Fibroblast of lung (primary cell): ENCODE measurements at regions not wholly inside any gene's neighbourhood (a gene's known extent, or its start where the extent isn't known, plus 50 kb on each side); places are given as distances from the start of the nearest gene placed in this dataset.

Experiments used
- DNase-seq, 2 donors: peaks; one replicate each; pipeline versions ENCODE4 v3.0.0 to v3.0.0-alpha.2; 2010; ENCODE audit warnings: low read depth in 2 of 2
- H2AFZ ChIP-seq: 2 replicates; pipeline ENCODE4 v1.5.1; 2012; ENCODE audit warnings: low read length, control low read depth, inconsistent platforms
- H3K27ac ChIP-seq: 2 replicates; pipeline ENCODE4 v1.5.1; 2011; ENCODE audit warnings: low read length, control low read depth; ENCODE audit not compliant: insufficient read depth
- H3K27me3 ChIP-seq: 2 replicates; pipeline ENCODE4 v1.5.1; 2011; ENCODE audit warnings: mild to moderate bottlenecking, low read length; ENCODE audit not compliant: control insufficient read depth, insufficient read depth
- H3K36me3 ChIP-seq: 2 replicates; pipeline ENCODE4 v1.5.1; 2011; ENCODE audit warnings: low read length; ENCODE audit not compliant: control insufficient read depth, insufficient read depth
- H3K4me1 ChIP-seq: 2 replicates; pipeline ENCODE4 v1.5.1; 2011; ENCODE audit warnings: low read length; ENCODE audit not compliant: control insufficient read depth, insufficient read depth; ENCODE audit errors: extremely low read depth
- H3K4me2 ChIP-seq: 2 replicates; pipeline ENCODE4 v1.5.1; 2011; ENCODE audit warnings: low read length, control low read depth; ENCODE audit not compliant: insufficient read depth; ENCODE audit errors: extremely low read depth
- H3K4me3 ChIP-seq, 4 experiments: fragments of 200-600 bp in 1 of 4; sonication (generic) in 1 of 4; replicated peaks in 1 of 4; 2 replicates each; pipeline ENCODE4 v1.5.1; 2011 to 2016; ENCODE audit warnings: low read length in 4 of 4, low read depth in 3 of 4, mild to moderate bottlenecking in 3 of 4, control low read depth in 2 of 4, inconsistent platforms in 1 of 4, mixed read lengths in 1 of 4; ENCODE audit not compliant: insufficient read depth in 1 of 4; ENCODE audit errors: control extremely low read depth in 1 of 4
- H3K79me2 ChIP-seq: 2 replicates; pipeline ENCODE4 v1.5.1; 2012; ENCODE audit warnings: mild to moderate bottlenecking, low read length, inconsistent platforms; ENCODE audit not compliant: control insufficient read depth, insufficient read depth
- H3K9ac ChIP-seq: 2 replicates; pipeline ENCODE4 v1.5.1; 2011; ENCODE audit warnings: mild to moderate bottlenecking, low read length, control low read depth; ENCODE audit not compliant: insufficient read depth
- H3K9me3 ChIP-seq: 2 replicates; pipeline ENCODE4 v1.5.1; 2012; ENCODE audit warnings: low read depth, low read length; ENCODE audit not compliant: control insufficient read depth, insufficient read depth
- H4K20me1 ChIP-seq: 2 replicates; pipeline ENCODE4 v1.5.1; 2011; ENCODE audit warnings: low read length; ENCODE audit not compliant: control insufficient read depth, insufficient read depth; ENCODE audit errors: extremely low read depth
- EZH2 ChIP-seq: IDR thresholded peaks from 2 replicates; pipeline ENCODE4 v1.5.1; 2012; ENCODE audit warnings: low read length, control low read depth, mild to moderate bottlenecking; ENCODE audit errors: missing control alignments
- TF ChIP-seq, protein P1 (sequence below), 2 donors: IDR thresholded peaks in 1 of 2; conservative IDR thresholded peaks in 1 of 2; 1 replicate in 1 of 2; 2 replicates in 1 of 2; pipeline ENCODE4 v1.5.1; 2011 to 2012; ENCODE audit warnings: low read length in 2 of 2, control low read depth in 1 of 2, inconsistent platforms in 1 of 2, low read depth in 1 of 2, mild to moderate bottlenecking in 1 of 2

DNA sequence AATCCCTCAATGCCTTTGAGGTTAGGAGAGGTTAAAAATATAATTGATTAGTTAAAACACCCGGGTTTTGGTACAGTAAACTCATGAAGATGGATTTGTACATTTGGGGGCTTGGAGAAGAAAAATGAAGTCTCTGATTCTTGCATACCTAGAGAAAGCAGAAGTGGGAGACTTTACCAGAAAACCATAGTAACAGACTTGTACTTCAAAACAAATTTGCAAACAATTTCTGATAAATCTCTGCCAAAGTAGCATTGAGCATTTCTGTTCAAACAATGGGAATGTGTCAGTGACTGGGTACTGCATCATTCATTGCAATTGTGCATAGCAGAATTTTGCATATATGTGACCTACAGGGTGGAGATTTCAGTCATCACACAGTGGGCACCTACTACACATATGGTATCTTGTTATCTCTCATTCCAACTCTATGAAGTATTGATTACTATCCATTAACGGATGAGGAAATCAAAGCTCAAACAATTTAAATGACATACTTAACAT, 256.9 kb downstream of the PLK2 start:
- no peak for DNase-seq
- Histone ChIP-seq H3K4me2 (no peak overlapping the region), H2AFZ (no peak overlapping the region), H3K79me2 (no peaks in the 10 kb centered on the region), H3K4me3 (no peak overlapping the region), H3K9me3 (no peaks in the 10 kb centered on the region), H3K9ac (no peak overlapping the region), H4K20me1 (no peaks in the 10 kb centered on the region), H3K4me1 (no peaks in the 10 kb centered on the region), H3K36me3 (no peaks in the 10 kb centered on the region), H3K27me3 (no peaks in the 10 kb centered on the region), H3K27ac (no peak overlapping the region)
- TF ChIP-seq, protein P1, sequence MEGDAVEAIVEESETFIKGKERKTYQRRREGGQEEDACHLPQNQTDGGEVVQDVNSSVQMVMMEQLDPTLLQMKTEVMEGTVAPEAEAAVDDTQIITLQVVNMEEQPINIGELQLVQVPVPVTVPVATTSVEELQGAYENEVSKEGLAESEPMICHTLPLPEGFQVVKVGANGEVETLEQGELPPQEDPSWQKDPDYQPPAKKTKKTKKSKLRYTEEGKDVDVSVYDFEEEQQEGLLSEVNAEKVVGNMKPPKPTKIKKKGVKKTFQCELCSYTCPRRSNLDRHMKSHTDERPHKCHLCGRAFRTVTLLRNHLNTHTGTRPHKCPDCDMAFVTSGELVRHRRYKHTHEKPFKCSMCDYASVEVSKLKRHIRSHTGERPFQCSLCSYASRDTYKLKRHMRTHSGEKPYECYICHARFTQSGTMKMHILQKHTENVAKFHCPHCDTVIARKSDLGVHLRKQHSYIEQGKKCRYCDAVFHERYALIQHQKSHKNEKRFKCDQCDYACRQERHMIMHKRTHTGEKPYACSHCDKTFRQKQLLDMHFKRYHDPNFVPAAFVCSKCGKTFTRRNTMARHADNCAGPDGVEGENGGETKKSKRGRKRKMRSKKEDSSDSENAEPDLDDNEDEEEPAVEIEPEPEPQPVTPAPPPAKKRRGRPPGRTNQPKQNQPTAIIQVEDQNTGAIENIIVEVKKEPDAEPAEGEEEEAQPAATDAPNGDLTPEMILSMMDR (conservative IDR thresholded peaks at IDR 0.05 in 1 of 2, IDR thresholded peaks at IDR 0.05 in 1 of 2; ENCODE audit: low read depth in 1 of 2, low read length in 2 of 2), result no peak
- TF ChIP-seq EZH2, result no peak

DNA sequence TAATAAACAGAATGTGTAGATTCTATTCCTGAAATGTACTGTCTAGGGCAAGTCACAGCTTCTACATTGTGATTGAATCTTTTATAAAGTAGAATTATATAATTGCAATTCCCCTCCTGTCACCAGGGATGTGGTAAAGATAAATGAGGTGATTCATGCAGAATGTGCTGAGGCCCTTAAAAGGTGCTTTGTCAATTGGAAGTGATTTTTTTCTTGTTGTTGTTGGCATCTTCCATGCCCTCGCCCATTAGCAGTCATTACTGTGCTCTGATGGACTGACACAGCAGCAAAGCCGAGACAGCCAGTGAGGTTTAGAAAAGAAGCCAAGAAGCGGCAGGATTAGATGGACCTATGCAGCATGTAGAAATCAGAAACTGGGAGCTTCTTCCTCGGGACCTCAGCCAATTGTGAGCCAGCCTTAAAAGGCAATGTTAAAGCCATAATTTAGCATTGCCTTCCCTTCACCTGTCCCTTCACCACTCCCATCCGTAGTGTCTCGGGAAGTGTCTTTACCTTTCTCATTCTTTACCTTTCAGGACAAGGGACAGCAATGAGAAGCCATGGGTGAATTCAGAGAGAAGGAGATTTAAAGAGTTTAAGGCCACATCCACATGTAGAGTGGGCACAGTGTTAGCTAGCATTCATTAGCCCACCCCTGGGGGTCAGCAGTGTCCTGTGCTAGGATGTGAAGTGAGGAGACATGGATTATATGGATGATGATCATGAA, 257.8 kb downstream of the PLK2 start:
- Histone ChIP-seq H3K4me2 (no peak overlapping the region), H3K36me3 (no peaks in the 10 kb centered on the region), H3K27me3 (no peaks in the 10 kb centered on the region), H3K27ac (no peak overlapping the region), H4K20me1 (no peaks in the 10 kb centered on the region), H3K9ac (no peak overlapping the region), H3K9me3 (no peaks in the 10 kb centered on the region), H2AFZ (no peak overlapping the region), H3K79me2 (no peaks in the 10 kb centered on the region), H3K4me3 (no peak overlapping the region), H3K4me1 (no peaks in the 10 kb centered on the region)
- peak in 1 of 2 donors; percentile 81 for DNase-seq
- TF ChIP-seq, protein P1 (conservative IDR thresholded peaks at IDR 0.05 in 1 of 2, IDR thresholded peaks at IDR 0.05 in 1 of 2; ENCODE audit: low read depth in 1 of 2, low read length in 2 of 2), result no peak
- no peak for TF ChIP-seq EZH2

DNA sequence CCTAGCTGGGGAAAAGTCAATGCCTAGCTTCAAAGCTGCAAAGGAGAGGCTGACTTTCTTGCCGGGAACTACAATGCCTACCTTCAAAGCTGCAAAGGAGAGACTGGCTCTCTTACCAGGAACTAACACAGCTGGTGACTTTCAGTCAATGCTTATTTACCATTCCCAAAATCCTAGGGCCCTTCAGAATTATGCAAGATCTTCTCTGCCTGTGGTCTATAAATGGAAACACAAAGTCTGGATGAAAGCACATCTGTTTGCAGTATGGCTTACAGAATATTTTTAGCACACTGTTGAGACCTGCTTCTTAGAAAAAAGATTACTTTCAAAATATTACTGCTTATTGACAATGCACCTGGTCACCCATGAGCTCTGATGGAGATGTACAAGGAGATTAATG, 259.4 kb downstream of the PLK2 start:
- peak in 1 of 2 donors; percentile 5 for DNase-seq
- no peak overlapping the region for H3K4me3 ChIP-seq
- H3K27me3 ChIP-seq, result no peaks in the 10 kb centered on the region
- no peaks in the 10 kb centered on the region for H3K4me1 ChIP-seq
- no peak overlapping the region for H2AFZ ChIP-seq
- H3K4me2 ChIP-seq, result no peak overlapping the region
- no peak overlapping the region for H3K9ac ChIP-seq
- no peaks in the 10 kb centered on the region for H4K20me1 ChIP-seq
- no peaks in the 10 kb centered on the region for H3K79me2 ChIP-seq
- H3K36me3 ChIP-seq, result no peaks in the 10 kb centered on the region
- no peak overlapping the region for H3K27ac ChIP-seq
- H3K9me3 ChIP-seq, result no peaks in the 10 kb centered on the region
- TF ChIP-seq, protein P1 (conservative IDR thresholded peaks at IDR 0.05 in 1 of 2, IDR thresholded peaks at IDR 0.05 in 1 of 2; ENCODE audit: low read depth in 1 of 2, low read length in 2 of 2), result no peak
- no peak for TF ChIP-seq EZH2
